ENCODE measurements at regions not wholly inside any gene's neighbourhood (a gene's known extent, or its start where the extent isn't known, plus 50 kb on each side); places are given as distances from the start of the nearest gene placed in this dataset.

DNA sequence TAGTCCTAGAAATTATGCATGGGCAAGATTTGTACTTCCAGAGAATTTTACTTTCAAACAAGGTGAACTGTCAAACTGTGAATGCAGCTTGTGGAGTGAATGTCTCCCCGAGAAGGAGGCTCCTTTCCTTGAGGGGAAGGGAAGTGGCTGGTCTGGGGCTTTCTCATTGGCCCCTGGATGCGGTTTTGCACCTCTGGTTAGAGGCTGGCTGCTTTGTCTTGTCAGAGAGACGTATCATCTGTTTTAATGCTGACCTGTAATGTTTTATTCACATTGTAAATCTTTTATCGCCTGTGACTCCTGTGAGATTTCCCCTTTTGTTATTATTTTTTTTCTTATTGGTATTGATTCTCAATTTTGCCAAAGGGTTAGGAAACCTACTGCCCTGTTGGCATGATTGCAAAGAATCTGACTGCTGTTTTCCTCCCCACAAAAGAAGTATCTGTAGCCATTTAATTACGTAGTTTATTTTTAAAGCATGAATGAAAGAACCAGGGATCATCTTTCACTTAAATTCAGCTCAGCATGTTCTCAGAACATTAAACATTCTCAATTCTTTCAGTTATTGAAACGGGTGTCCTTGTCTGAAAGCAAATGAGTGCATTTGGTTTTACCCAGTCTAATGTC is 238.3 kb upstream of the NFE2L3 start:
- no peak for DNase-seq (ENCODE audit: low spot score in 2 of 2)
- no peak overlapping the region for H3K27ac ChIP-seq
- H3K36me3 ChIP-seq, result no peaks in the 10 kb centered on the region
- peaks cover 0 to 1% of the 10 kb centered on the region in 2 donors for H3K9me3 ChIP-seq
- peaks cover 0 to 5% of the 10 kb centered on the region in 2 donors for H3K27me3 ChIP-seq
- intact Hi-C loops (cut with DNase I; ENCODE audit: low total_unique reads), result no loop called here
- H3K4me3 ChIP-seq, result no peak overlapping the region
- H3K4me1 ChIP-seq, result no peaks in the 10 kb centered on the region
- no peak for TF ChIP-seq POLR2A (IDR thresholded peaks at IDR 0.05)
- TF ChIP-seq, protein P1, sequence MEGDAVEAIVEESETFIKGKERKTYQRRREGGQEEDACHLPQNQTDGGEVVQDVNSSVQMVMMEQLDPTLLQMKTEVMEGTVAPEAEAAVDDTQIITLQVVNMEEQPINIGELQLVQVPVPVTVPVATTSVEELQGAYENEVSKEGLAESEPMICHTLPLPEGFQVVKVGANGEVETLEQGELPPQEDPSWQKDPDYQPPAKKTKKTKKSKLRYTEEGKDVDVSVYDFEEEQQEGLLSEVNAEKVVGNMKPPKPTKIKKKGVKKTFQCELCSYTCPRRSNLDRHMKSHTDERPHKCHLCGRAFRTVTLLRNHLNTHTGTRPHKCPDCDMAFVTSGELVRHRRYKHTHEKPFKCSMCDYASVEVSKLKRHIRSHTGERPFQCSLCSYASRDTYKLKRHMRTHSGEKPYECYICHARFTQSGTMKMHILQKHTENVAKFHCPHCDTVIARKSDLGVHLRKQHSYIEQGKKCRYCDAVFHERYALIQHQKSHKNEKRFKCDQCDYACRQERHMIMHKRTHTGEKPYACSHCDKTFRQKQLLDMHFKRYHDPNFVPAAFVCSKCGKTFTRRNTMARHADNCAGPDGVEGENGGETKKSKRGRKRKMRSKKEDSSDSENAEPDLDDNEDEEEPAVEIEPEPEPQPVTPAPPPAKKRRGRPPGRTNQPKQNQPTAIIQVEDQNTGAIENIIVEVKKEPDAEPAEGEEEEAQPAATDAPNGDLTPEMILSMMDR (IDR thresholded peaks at IDR 0.05), result no peak
- no peak for TF ChIP-seq POLR2AphosphoS5 (IDR thresholded peaks at IDR 0.05)

DNA sequence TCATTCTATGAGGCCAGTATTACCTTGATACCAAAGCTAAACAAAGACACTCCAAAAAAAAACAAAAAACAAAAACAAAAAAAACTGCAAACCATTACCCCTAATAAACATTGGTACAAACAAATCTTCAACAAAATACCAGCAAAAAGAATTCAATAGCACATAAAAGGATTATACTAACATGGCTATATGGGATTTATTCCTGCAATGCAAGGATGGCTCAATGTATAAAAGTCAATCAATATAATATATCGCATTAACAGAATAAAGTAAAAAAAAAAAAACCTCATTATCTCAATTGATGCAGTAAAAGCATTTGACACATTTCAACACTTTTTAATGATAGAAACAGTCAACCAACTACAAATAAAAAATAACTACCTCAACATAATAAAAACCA is 233.3 kb upstream of the NFE2L3 start:
- H3K9me3 ChIP-seq, result peaks cover 0 to 9% of the 10 kb centered on the region in 2 donors
- peaks cover 0 to 5% of the 10 kb centered on the region in 2 donors for H3K27me3 ChIP-seq
- H3K4me3 ChIP-seq, result no peak overlapping the region

DNA sequence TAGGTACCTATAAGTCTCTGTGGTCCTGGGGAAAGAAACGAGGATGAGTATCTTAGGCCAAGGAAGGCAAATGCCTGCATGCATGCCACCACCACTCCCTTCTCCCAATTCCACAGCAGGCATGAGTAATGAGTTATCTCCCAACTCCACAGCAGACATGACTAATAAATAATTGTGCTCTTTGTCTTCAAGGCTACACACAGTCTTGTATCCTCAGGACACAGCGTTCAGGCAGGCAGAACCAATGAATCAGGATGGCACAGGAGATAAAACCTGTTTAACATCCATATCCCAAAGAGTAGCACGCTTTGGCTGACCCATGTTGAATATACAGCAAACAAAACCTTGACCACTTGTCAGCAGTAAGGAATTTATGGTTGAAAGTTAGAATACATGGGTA is 229.7 kb upstream of the NFE2L3 start:
- DNase-seq (ENCODE audit: low spot score in 2 of 2), result no peak
- Histone ChIP-seq H3K36me3 (no peaks in the 10 kb centered on the region), H3K27ac (no peak overlapping the region), H3K4me1 (no peaks in the 10 kb centered on the region), H3K27me3 (no peaks in the 10 kb centered on the region), H3K9me3 (peaks cover 0 to 9% of the 10 kb centered on the region in 2 donors), H3K4me3 (no peak overlapping the region)
- intact Hi-C loops (cut with DNase I; ENCODE audit: low total_unique reads), result no loop called here
- no peak for TF ChIP-seq POLR2AphosphoS5 (IDR thresholded peaks at IDR 0.05)
- TF ChIP-seq, protein P1 (IDR thresholded peaks at IDR 0.05), result no peak
- no peak for TF ChIP-seq POLR2A (IDR thresholded peaks at IDR 0.05)

More for the DNA sequence above, 233.3 kb upstream of the NFE2L3 start:
- H3K27ac ChIP-seq, result no peak overlapping the region
- DNase-seq (ENCODE audit: low spot score in 2 of 2), result no peak
- no peak for TF ChIP-seq POLR2AphosphoS5 (IDR thresholded peaks at IDR 0.05)
- TF ChIP-seq, protein P1 (IDR thresholded peaks at IDR 0.05), result no peak
- TF ChIP-seq POLR2A (IDR thresholded peaks at IDR 0.05), result no peak
- no peaks in the 10 kb centered on the region for H3K36me3 ChIP-seq
- no peaks in the 10 kb centered on the region for H3K4me1 ChIP-seq
- intact Hi-C loops (cut with DNase I; ENCODE audit: low total_unique reads), result no loop called here

DNA sequence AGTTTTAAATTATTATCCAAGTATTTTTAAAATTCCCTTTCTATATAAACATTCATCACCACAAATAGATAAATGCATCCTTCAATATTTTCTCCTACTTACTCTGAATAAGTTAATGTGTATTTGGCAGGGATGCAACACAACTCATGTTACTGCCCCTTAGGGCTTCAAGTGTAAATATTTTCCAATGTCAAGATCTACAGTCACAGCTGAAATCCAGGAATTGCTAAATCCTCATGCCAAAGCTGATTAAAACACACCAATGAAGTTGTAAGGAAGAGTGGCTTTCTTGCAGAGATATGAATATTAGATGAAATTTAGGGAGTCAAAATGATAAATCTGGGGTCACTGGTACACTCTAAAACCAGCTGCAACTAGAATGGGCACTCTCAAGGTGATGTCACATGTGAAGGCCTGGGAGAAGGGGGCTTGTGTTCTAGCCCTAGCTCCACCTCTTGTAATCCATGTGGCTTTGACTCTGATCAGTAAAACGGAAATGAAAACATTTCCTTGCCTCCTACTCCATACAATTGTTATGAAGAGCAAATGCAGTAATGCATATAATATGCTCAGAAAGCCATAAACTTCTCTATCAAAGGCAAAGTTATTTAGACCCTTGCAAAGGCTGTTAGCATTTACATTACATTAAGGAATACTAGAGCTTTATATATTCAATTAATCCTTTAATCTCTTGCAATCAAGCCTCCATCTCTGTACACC is 228.1 kb upstream of the NFE2L3 start:
- DNase-seq (ENCODE audit: low spot score in 2 of 2), result no peak
- Histone ChIP-seq H3K36me3 (no peaks in the 10 kb centered on the region), H3K4me1 (no peaks in the 10 kb centered on the region), H3K9me3 (peaks cover 0 to 6% of the 10 kb centered on the region in 2 donors), H3K27me3 (no peaks in the 10 kb centered on the region), H3K4me3 (no peak overlapping the region), H3K27ac (no peak overlapping the region)
- TF ChIP-seq POLR2AphosphoS5 (IDR thresholded peaks at IDR 0.05) (no peak), POLR2A (IDR thresholded peaks at IDR 0.05) (no peak)
- TF ChIP-seq, protein P1 (IDR thresholded peaks at IDR 0.05), result no peak
- intact Hi-C loops (cut with DNase I; ENCODE audit: low total_unique reads), result no loop called here

DNA sequence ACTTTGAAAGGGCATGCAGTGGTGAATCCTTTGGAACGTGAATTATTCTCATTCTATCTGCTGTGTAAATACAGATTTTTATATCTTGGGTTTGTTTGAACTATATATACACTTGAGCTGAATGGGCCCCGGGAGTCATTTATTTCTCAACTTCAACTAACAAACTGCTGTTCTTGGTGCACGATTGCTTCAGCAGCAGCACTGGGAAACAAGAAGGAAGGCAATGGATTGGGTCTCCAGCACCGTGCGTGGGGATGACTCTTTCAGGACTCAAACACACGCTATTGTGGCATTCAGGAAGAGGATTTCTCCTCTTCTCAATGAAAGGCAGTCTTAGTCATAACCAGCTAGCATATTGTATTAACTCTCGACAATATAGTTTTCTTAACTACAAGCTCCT is 226.0 kb upstream of the NFE2L3 start:
- TF ChIP-seq, protein P1 (IDR thresholded peaks at IDR 0.05), result no peak
- TF ChIP-seq POLR2A (IDR thresholded peaks at IDR 0.05) (no peak), POLR2AphosphoS5 (IDR thresholded peaks at IDR 0.05) (no peak)
- Histone ChIP-seq H3K4me1 (no peaks in the 10 kb centered on the region), H3K9me3 (no peaks in the 10 kb centered on the region), H3K27me3 (no peaks in the 10 kb centered on the region), H3K36me3 (no peaks in the 10 kb centered on the region), H3K4me3 (no peak overlapping the region), H3K27ac (no peak overlapping the region)
- DNase-seq (ENCODE audit: low spot score in 2 of 2), result no peak
- intact Hi-C loops (cut with DNase I; ENCODE audit: low total_unique reads), result no loop called here

Measured in breast epithelium (tissue), 4 donors.